Mucosa of descending colon (tissue), 3 donors: ENCODE measurements at regions not wholly inside any gene's neighbourhood (a gene's known extent, or its start where the extent isn't known, plus 50 kb on each side); places are given as distances from the start of the nearest gene placed in this dataset.
A peak's percentile ranks its signal among the peaks of the same experiment; 100 is the strongest.
"Not testable (repeated sequence)": the region's sequence is repeated elsewhere in the genome, so short reads cannot be mapped to it uniquely, and the experiment has no call there.

ENCODE experiments used
- ATAC-seq: fragments of 200-7000 bp; cut with Tn5 transposase; one replicate; pipeline ENCODE4 v1.9.1; 2020; ENCODE audit warnings: mild to moderate bottlenecking, moderate library complexity
- DNase-seq, 3 donors: peaks; one replicate each; pipeline ENCODE4 v3.0.0-alpha.2; 2020
- H3K36me3 ChIP-seq: fragments of 200-600 bp; one replicate; pipeline ENCODE4 v1.8.0; 2021; ENCODE audit warnings: low read depth, mild to moderate bottlenecking
- H3K4me1 ChIP-seq: fragments of 200-600 bp; one replicate; pipeline ENCODE4 v1.8.0; 2021; ENCODE audit warnings: low read depth, mild to moderate bottlenecking
- H3K4me3 ChIP-seq: fragments of 200-600 bp; one replicate; pipeline ENCODE4 v1.8.0; 2021; ENCODE audit warnings: mild to moderate bottlenecking
- H3K9me3 ChIP-seq: fragments of 200-600 bp; one replicate; pipeline ENCODE4 v1.8.0; 2021; ENCODE audit warnings: mild to moderate bottlenecking
- intact Hi-C, 2 donors: fragments of 100-400 bp; cut with DNase I in 1 of 2; cut with micrococcal nuclease in 1 of 2; formaldehyde crosslinking; loops; one replicate each; pipeline versions ENCODE4 v1.11.0 to v1.11.1; 2022; cut with DNase I, micrococcal nuclease
- TF ChIP-seq, protein P1 (sequence below): fragments of 200-600 bp; IDR thresholded peaks from one replicate; pipeline ENCODE4 v1.8.0; 2022; ENCODE audit warnings: antibody characterized with exemption, mild to moderate bottlenecking
- donor health status: DM: no; HTN: no; CAD: no; lungs with moderate emphysema.
- donor health status: DM: no; HTN: no; CAD: no.
- donor health status: DM: no; HTN: yes; CAD: no.

DNA sequence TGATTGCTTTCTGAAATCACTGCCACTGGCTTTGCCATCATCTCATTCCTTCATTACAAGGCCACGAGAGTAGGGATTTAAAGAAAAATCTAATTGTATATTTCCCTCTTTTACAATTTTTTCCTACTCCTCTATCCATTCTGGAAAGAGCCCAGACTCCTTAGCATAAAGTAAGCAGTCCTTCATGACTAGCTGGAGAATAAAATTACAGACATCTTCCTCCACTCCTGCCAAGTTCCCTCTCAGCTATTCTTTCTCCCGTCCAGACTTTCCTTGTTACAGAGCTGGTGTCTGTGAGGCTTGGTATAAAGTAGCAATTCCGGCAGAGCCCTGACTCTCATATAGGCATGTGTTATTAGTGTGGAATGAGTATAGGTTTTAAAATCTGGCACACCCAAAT is 806.8 kb downstream of the PLCL1 start:
- TF ChIP-seq, protein P1, sequence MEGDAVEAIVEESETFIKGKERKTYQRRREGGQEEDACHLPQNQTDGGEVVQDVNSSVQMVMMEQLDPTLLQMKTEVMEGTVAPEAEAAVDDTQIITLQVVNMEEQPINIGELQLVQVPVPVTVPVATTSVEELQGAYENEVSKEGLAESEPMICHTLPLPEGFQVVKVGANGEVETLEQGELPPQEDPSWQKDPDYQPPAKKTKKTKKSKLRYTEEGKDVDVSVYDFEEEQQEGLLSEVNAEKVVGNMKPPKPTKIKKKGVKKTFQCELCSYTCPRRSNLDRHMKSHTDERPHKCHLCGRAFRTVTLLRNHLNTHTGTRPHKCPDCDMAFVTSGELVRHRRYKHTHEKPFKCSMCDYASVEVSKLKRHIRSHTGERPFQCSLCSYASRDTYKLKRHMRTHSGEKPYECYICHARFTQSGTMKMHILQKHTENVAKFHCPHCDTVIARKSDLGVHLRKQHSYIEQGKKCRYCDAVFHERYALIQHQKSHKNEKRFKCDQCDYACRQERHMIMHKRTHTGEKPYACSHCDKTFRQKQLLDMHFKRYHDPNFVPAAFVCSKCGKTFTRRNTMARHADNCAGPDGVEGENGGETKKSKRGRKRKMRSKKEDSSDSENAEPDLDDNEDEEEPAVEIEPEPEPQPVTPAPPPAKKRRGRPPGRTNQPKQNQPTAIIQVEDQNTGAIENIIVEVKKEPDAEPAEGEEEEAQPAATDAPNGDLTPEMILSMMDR: no peak
- Histone ChIP-seq H3K36me3 (no peaks in the 10 kb centered on the region), H3K4me1 (no peaks in the 10 kb centered on the region), H3K4me3 (no peak overlapping the region), H3K9me3 (no peaks in the 10 kb centered on the region)
- ATAC-seq (no peak), DNase-seq (no peak)
- intact Hi-C loops: no loop called here

DNA sequence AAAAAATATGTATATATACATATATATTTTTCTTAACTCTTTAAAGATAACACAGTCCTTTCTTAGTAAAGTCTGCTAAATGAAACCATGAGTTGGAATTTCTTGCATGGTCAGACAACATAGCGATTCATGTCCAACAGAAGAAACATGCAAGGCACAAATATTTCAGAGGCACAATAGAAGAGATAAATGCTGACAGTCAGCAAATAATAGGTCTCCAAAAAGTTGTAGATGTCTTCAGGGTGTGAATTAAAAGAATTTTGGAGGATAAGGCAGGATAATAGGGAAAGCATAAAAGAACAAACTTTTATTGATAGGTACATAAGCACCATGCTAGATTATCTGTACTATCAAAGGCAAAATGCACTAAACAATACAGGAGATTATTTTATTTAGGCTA is 800.2 kb downstream of the PLCL1 start:
- no peaks in the 10 kb centered on the region for H3K4me1 ChIP-seq
- TF ChIP-seq, protein P1: no peak
- intact Hi-C loops: no loop called here
- DNase-seq (no peak), ATAC-seq (no peak)
- no peak overlapping the region for H3K4me3 ChIP-seq
- no peaks in the 10 kb centered on the region for H3K36me3 ChIP-seq
- no peaks in the 10 kb centered on the region for H3K9me3 ChIP-seq

DNA sequence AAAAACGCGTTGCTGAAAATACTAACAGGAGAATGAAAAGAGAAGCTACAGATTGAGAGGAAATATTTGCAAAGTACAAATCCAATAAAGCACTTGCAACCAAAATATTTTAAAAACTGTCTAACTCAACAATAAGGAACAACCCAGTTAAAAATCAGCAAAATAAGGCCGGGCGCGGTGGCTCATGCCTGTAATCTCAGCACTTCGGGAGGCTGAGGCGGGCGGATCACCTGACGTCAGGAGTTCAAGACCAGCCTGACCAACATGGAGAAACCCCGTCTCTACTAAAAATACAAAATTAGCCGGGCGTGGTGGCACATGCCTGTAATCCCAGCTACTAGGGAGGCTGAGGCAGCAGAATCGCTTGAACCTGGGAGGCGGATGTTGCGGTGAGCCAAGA is 798.6 kb downstream of the PLCL1 start:
- intact Hi-C loops, ATAC-seq, H3K36me3 ChIP-seq, DNase-seq, H3K4me3 ChIP-seq, H3K9me3 ChIP-seq, H3K4me1 ChIP-seq: not testable (repeated sequence)

DNA sequence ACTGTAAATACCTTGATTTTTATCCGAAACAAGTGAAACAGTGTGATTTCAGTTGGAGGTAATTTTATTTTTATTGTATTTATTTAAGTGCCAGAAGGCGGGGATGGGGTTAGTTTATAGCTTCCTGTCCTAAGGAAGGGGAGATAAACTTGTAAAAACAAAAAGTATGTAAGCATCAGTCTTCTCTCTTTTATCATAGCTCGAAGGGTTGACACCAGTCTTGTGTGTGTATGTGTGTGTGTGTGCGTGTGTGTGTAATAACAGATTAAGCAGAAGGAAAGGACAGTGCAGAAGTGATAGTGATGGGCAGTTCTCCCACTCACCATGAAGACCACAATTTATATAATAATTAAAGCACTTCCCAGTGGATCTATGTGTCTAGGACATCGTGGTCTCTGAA is 793.3 kb downstream of the PLCL1 start:
- TF ChIP-seq, protein P1: no peak
- no peak overlapping the region for H3K4me3 ChIP-seq
- no peaks in the 10 kb centered on the region for H3K9me3 ChIP-seq
- no peaks in the 10 kb centered on the region for H3K4me1 ChIP-seq
- H3K36me3 ChIP-seq: no peaks in the 10 kb centered on the region
- ATAC-seq (peak; percentile 55), DNase-seq (peak in 1 of 3 donors; percentile 59)
- intact Hi-C loops: no loop called here

DNA sequence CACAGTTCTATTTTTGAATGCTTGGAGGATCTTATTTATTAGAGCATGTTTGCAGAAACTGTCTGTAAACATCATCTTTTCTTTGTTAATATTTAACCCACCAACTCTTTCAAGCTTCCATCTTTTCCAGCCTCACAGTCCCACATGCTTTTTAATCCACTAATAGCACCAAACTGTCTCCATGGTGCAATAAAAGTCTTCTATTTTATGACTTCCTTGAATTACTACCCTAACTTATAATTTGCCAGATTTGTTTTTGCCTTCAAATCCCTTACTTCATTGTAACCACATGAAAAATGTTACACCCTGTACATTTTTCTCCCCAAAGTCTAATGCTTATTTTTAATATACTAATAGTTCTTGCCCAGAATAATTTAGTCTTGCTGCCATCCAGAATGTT is 792.6 kb downstream of the PLCL1 start:
- ATAC-seq (no peak), DNase-seq (no peak)
- TF ChIP-seq, protein P1: no peak
- Histone ChIP-seq H3K36me3 (no peaks in the 10 kb centered on the region), H3K9me3 (no peaks in the 10 kb centered on the region), H3K4me1 (no peaks in the 10 kb centered on the region), H3K4me3 (no peak overlapping the region)
- intact Hi-C loops: no loop called here

DNA sequence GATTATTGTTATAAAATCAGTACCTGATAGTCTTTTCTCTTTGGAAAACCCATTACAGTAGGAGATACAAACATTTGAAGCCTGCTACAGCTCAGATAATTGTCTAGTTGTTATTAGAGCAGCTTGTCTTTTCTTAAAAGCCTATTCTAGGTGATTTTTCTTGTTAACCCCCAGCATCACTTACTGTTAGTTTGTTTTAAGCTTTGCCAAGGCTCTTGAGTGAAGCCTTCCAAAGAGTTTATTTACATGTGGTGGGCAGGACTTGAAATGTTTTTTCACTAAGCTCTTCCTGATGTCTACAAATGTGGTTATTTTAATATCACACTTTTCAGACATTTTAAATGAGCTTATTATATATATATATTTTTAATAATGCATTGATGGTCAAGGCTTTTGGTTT is 791.3 kb downstream of the PLCL1 start:
- DNase-seq (no peak), ATAC-seq (no peak)
- Histone ChIP-seq H3K36me3 (no peaks in the 10 kb centered on the region), H3K4me3 (no peak overlapping the region), H3K4me1 (no peaks in the 10 kb centered on the region), H3K9me3 (no peaks in the 10 kb centered on the region)
- TF ChIP-seq, protein P1: no peak
- intact Hi-C loops: no loop called here
